ENCODE measurements at regions not wholly inside any gene's neighbourhood (a gene's known extent, or its start where the extent isn't known, plus 50 kb on each side); places are given as distances from the start of the nearest gene placed in this dataset.

- Histone ChIP-seq H3K9me3 (no peaks in the 10 kb centered on the region), H3K4me3 (no peak overlapping the region), H3K27me3 (peaks cover 0 to 15% (median 0%) of the 10 kb centered on the region in 9 donors), H3K4me1 (no peaks in the 10 kb centered on the region), H3K27ac (no peak overlapping the region), H3K36me3 (no peaks in the 10 kb centered on the region)
- intact Hi-C loops (cut with DNase I), result no loop called here
- 50 to 75% (median 59%) methylated on average over 1 of the region's 1 CpG for WGBS, 4 donors
- DNase-seq (no peak), ATAC-seq (no peak)
- TF ChIP-seq POLR2A (IDR thresholded peaks at IDR 0.05) (no peak), CTCF (IDR thresholded peaks at IDR 0.05) (no peak)
Measured at GRCh38 chr5:136631186-136631585, 265.8 kb upstream of the TRPC7 start.

GRCh38 chr5:136629125-136629792 lies 263.9 kb upstream of the TRPC7 start:
- Histone ChIP-seq H3K4me3 (no peak overlapping the region), H3K9me3 (no peaks in the 10 kb centered on the region), H3K36me3 (no peaks in the 10 kb centered on the region), H3K4me1 (no peaks in the 10 kb centered on the region), H3K27me3 (peaks cover 0 to 15% (median 0%) of the 10 kb centered on the region in 9 donors), H3K27ac (no peak overlapping the region)
- WGBS, 4 donors, result 73 to 86% (median 78%) methylated on average over 10 of the region's 10 CpGs
- TF ChIP-seq POLR2A (IDR thresholded peaks at IDR 0.05), result no peak
- TF ChIP-seq CTCF (IDR thresholded peaks at IDR 0.05), result no peak
- intact Hi-C loops (cut with DNase I), result no loop called here
- DNase-seq (no peak), ATAC-seq (peak in 1 of 4 donors; percentile 42)

GRCh38 chr5:136626531-136626930 lies 261.2 kb upstream of the TRPC7 start:
- Histone ChIP-seq H3K27me3 (peaks cover 0 to 5% (median 0%) of the 10 kb centered on the region in 9 donors), H3K27ac (no peak overlapping the region), H3K4me1 (no peaks in the 10 kb centered on the region), H3K36me3 (no peaks in the 10 kb centered on the region), H3K4me3 (no peak overlapping the region), H3K9me3 (no peaks in the 10 kb centered on the region)
- DNase-seq (no peak), ATAC-seq (no peak)
- intact Hi-C loops (cut with DNase I), result no loop called here
- TF ChIP-seq CTCF (IDR thresholded peaks at IDR 0.05) (no peak), POLR2A (IDR thresholded peaks at IDR 0.05) (no peak)
- 85 to 89% (median 89%) methylated on average over 2 of the region's 2 CpGs for WGBS, 4 donors

GRCh38 chr5:136622747-136623146 lies 257.4 kb upstream of the TRPC7 start:
- Histone ChIP-seq H3K4me1 (no peaks in the 10 kb centered on the region), H3K27me3 (peaks cover 0 to 5% (median 0%) of the 10 kb centered on the region in 9 donors), H3K4me3 (no peak overlapping the region), H3K27ac (no peak overlapping the region), H3K9me3 (no peaks in the 10 kb centered on the region), H3K36me3 (no peaks in the 10 kb centered on the region)
- intact Hi-C loops (cut with DNase I), result no loop called here
- TF ChIP-seq CTCF (IDR thresholded peaks at IDR 0.05) (no peak), POLR2A (IDR thresholded peaks at IDR 0.05) (no peak)
- no peak for DNase-seq
- no peak for ATAC-seq
